GM12878 (cell line): ENCODE measurements at regions not wholly inside any gene's neighbourhood (a gene's known extent, or its start where the extent isn't known, plus 50 kb on each side); places are given as distances from the start of the nearest gene placed in this dataset.
A peak's percentile ranks its signal among the peaks of the same experiment; 100 is the strongest.

Experiments used
- ATAC-seq: fragments of 200-7000 bp; cut with Tn5 transposase; 3 replicates; pipeline ENCODE4 v1.9.1; 2020; ENCODE audit warnings: mild to moderate bottlenecking, moderate library complexity
- BruUV-seq: library from RNA; stranded (reverse); fragments of 400-500 nt; replicated peaks from 2 replicates; lab custom pipeline; 2021; lab: Mats Ljungman, UMichigan
- CTCF ChIA-PET: fragments of 300-600 bp; sonication (Branson Sonifier 250); formaldehyde crosslinking; extraction: SDS; loops from one replicate; lab custom pipeline; 2021; ENCODE audit warnings: inconsistent platforms; lab: Yijun Ruan, JAX
- POLR2A ChIA-PET: fragments of 350-600 bp; formaldehyde crosslinking; extraction: SDS; loops from one replicate; lab custom pipeline; 2021; ENCODE audit warnings: inconsistent platforms; lab: Charles Lee
- RAD21 ChIA-PET: fragments of 300-600 bp; sonication (Branson Sonifier 250); formaldehyde crosslinking; loops from one replicate; lab custom pipeline; 2023; ENCODE audit warnings: antibody characterized with exemption; ENCODE audit not compliant: unreplicated experiment; lab: Charles Lee
- SMC1A ChIA-PET: fragments of 300-600 bp; sonication (Branson Sonifier 250); formaldehyde crosslinking; loops from one replicate; lab custom pipeline; 2023; ENCODE audit not compliant: unreplicated experiment, uncharacterized antibody; lab: Charles Lee
- DNase-seq: peaks from one replicate; pipeline ENCODE4 v3.0.0-alpha.2; 2011; ENCODE audit warnings: low read depth, low spot score
- FAIRE-seq: peaks from 3 replicates; lab custom pipeline; 2011; peaks lifted over from hg19 to GRCh38; lab: Jason Lieb, UNC
- H2AFZ ChIP-seq: 2 replicates; pipeline ENCODE4 v1.6.0; 2011; ENCODE audit warnings: low read depth, low read length, control low read depth; ENCODE audit not compliant: control insufficient read depth
- H3K27ac ChIP-seq: 2 replicates; pipeline ENCODE4 v1.5.1; 2011; ENCODE audit warnings: control low read depth; ENCODE audit not compliant: control insufficient read depth, insufficient read depth
- H3K27me3 ChIP-seq, 2 experiments: replicated peaks in 1 of 2; 2 replicates each; pipeline versions ENCODE4 v1.6.0 to v1.6.1; 2011; ENCODE audit warnings: low read length in 1 of 2; ENCODE audit not compliant: control insufficient read depth in 2 of 2, insufficient read depth in 2 of 2
- H3K36me3 ChIP-seq, 2 experiments: 2 replicates each; pipeline ENCODE4 v1.5.1; 2011; ENCODE audit warnings: low read length in 1 of 2; ENCODE audit not compliant: control insufficient read depth in 2 of 2, insufficient read depth in 2 of 2
- H3K4me1 ChIP-seq: 2 replicates; pipeline ENCODE4 v1.6.1; 2011; ENCODE audit warnings: mild to moderate bottlenecking, low read length, moderate library complexity, mixed read lengths; ENCODE audit not compliant: control insufficient read depth, insufficient read depth
- H3K4me2 ChIP-seq: 2 replicates; pipeline ENCODE4 v1.6.0; 2011; ENCODE audit warnings: control low read depth; ENCODE audit not compliant: control insufficient read depth, insufficient read depth
- H3K4me3 ChIP-seq: fragments of 200-600 bp; sonication (generic); 2 replicates; pipeline ENCODE4 v1.5.1; 2016
- H3K79me2 ChIP-seq: 2 replicates; pipeline ENCODE4 v1.6.0; 2011; ENCODE audit warnings: low read length; ENCODE audit not compliant: control insufficient read depth, insufficient read depth
- H3K9ac ChIP-seq: 2 replicates; pipeline ENCODE4 v1.8.0; 2011; ENCODE audit warnings: low read length, control low read depth, mixed read lengths; ENCODE audit not compliant: control insufficient read depth, insufficient read depth
- H3K9me3 ChIP-seq: replicated peaks from 3 replicates; pipeline ENCODE4 v1.5.1; 2011; ENCODE audit warnings: mild to moderate bottlenecking, low read length; ENCODE audit not compliant: control insufficient read depth, insufficient read depth
- H4K20me1 ChIP-seq: 2 replicates; pipeline ENCODE4 v1.6.0; 2011; ENCODE audit not compliant: control insufficient read depth, insufficient read depth
- CHD1 ChIP-seq: IDR thresholded peaks from 2 replicates; pipeline ENCODE4 v1.6.1; 2012; ENCODE audit warnings: low read depth, low read length, improper control_type of control experiment
- EGR1 ChIP-seq, 2 experiments: IDR thresholded peaks; 1 replicate in 1 of 2; 2 replicates in 1 of 2; pipeline ENCODE4 v1.6.1; 2011 to 2012; ENCODE audit warnings: low read depth in 2 of 2, low read length in 2 of 2, borderline replicate concordance in 1 of 2, mild to moderate bottlenecking in 1 of 2, moderate library complexity in 1 of 2
- RAD21 ChIP-seq: IDR thresholded peaks from 2 replicates; pipeline ENCODE4 v1.6.1; 2011; ENCODE audit warnings: mild to moderate bottlenecking, low read depth, low read length, moderate library complexity; ENCODE audit not compliant: insufficient read depth
- SMC3 ChIP-seq: IDR thresholded peaks from 2 replicates; pipeline ENCODE4 v1.6.1; 2011; ENCODE audit warnings: low read length, improper control_type of control experiment, borderline replicate concordance
- WGBS: methylation state at CpG from one replicate; pipeline ENCODE4 v1.1.6; 2016; ENCODE audit warnings: low lambda C conversion rate; ENCODE audit not compliant: insufficient replicate concordance, insufficient coverage; ENCODE audit errors: missing lambda C conversion rate; 5-methylcytosine and 5-hydroxymethylcytosine counted together
- in situ Hi-C: fragments of 300-500 bp; cut with MboI; formaldehyde crosslinking; loops from 9 replicates; pipeline ENCODE4 v1.14.3; 2018; ENCODE audit warnings: mixed read lengths
- intact Hi-C: fragments of 100-400 bp; cut with micrococcal nuclease; formaldehyde crosslinking; loops from one replicate; pipeline ENCODE4 v1.14.2; 2022; ENCODE audit not compliant: unreplicated experiment
- TF ChIP-seq, protein P1 (sequence below), 3 experiments: IDR thresholded peaks in 2 of 3; conservative IDR thresholded peaks in 1 of 3; 2 replicates each; pipeline ENCODE4 v1.5.1; 2011; ENCODE audit warnings: low read depth in 3 of 3, low read length in 3 of 3, mild to moderate bottlenecking in 3 of 3, control low read depth in 2 of 3, moderate library complexity in 2 of 3, inconsistent platforms in 1 of 3, mixed read lengths in 1 of 3; ENCODE audit not compliant: control insufficient read depth in 2 of 3, insufficient read depth in 1 of 3; ENCODE audit errors: extremely low read depth in 1 of 3

DNA sequence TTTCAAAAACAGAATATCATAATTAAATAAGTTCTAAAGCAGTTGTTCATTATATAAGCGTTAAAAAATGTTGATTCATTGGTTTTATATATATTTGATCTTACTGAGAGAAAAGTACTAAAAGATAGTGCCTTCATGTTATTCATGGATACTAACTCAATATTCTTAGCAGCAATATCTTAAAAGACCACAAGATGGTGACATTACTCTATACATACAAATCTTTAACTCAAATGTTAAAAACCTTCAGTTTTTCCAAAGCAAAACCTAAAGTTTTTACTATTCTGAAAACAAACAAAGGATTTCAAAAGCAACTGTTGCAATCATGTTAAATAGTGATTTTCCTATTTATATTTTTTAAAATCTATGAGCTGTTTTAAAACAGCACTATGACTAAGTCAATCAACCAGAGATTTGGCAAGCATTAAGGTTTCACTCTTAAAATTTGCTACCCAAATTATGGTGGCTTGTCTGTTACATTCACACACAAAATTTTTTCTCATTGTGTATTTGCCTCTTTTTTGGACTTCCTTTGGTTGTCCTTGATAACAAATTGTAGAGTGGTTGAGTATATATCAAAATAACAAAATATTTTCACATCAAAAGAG, 50.1 kb upstream of the RERGL start:
- SMC1A ChIA-PET = interaction anchor here (0.7 to 1.7 kb wide), 5 partner anchors 9 to 179 kb away, joined by 3 to 7 read pairs (median 6); no protein-coding TSS in a partner anchor
- Histone ChIP-seq H3K9ac (no peak overlapping the region), H4K20me1 (no peaks in the 10 kb centered on the region), H3K4me3 (no peak overlapping the region), H3K36me3 (no peaks in the 10 kb centered on the region), H3K4me1 (no peaks in the 10 kb centered on the region), H3K9me3 (no peaks in the 10 kb centered on the region), H3K27me3 (no peaks in the 10 kb centered on the region), H3K79me2 (no peaks in the 10 kb centered on the region), H2AFZ (no peak overlapping the region), H3K27ac (no peak overlapping the region), H3K4me2 (no peak overlapping the region)
- POLR2A ChIA-PET = no interaction called here
- RAD21 ChIA-PET = interaction anchor here (0.9 to 1.4 kb wide), 3 partner anchors 82 to 290 kb away, joined by 3 to 11 read pairs (median 3); no protein-coding TSS in a partner anchor
- DNase-seq = no peak
- TF ChIP-seq CHD1 (no peak), RAD21 (peak; percentile 58), SMC3 (peak; percentile 47; the same call in 1 of the 2 replicates), EGR1 (IDR thresholded peaks at IDR 0.05; ENCODE audit: borderline replicate concordance in 1 of 2, low read depth in 2 of 2, low read length in 2 of 2) (no peak)
- TF ChIP-seq, protein P1, sequence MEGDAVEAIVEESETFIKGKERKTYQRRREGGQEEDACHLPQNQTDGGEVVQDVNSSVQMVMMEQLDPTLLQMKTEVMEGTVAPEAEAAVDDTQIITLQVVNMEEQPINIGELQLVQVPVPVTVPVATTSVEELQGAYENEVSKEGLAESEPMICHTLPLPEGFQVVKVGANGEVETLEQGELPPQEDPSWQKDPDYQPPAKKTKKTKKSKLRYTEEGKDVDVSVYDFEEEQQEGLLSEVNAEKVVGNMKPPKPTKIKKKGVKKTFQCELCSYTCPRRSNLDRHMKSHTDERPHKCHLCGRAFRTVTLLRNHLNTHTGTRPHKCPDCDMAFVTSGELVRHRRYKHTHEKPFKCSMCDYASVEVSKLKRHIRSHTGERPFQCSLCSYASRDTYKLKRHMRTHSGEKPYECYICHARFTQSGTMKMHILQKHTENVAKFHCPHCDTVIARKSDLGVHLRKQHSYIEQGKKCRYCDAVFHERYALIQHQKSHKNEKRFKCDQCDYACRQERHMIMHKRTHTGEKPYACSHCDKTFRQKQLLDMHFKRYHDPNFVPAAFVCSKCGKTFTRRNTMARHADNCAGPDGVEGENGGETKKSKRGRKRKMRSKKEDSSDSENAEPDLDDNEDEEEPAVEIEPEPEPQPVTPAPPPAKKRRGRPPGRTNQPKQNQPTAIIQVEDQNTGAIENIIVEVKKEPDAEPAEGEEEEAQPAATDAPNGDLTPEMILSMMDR (IDR thresholded peaks at IDR 0.05 in 2 of 3, conservative IDR thresholded peaks at IDR 0.05 in 1 of 3; ENCODE audit: control insufficient read depth in 2 of 3, extremely low read depth in 1 of 3, insufficient read depth in 1 of 3, low read depth in 3 of 3, low read length in 3 of 3) = peak in 2 of 3 experiments; percentile 32 to 40; a peak in 4 of 6 replicates
- CTCF ChIA-PET = interaction anchor here (0.9 to 3.4 kb wide), 7 partner anchors 12 to 1046 kb away, joined by 3 to 24 read pairs (median 4); no protein-coding TSS in a partner anchor
- 3% methylated on average over 1 of the region's 1 CpG for WGBS
- ATAC-seq = peak; percentile 44; the same call in 1 of the 3 replicates
- no TSS peak for BruUV-seq
- in situ Hi-C loops (loop anchor here (5.0 to 10.0 kb wide), 2 partner anchors 182 to 1045 kb away; no protein-coding TSS in a partner anchor), intact Hi-C loops (loop anchor here (1.0 to 5.0 kb wide), 3 partner anchors 84 to 1047 kb away; no protein-coding TSS in a partner anchor)
- FAIRE-seq = peak; percentile 23
